SIG-M5 treated with dmso at 0.1 percent for 504 hours (cell line): ENCODE measurements at regions not wholly inside any gene's neighbourhood (a gene's known extent, or its start where the extent isn't known, plus 50 kb on each side); places are given as distances from the start of the nearest gene placed in this dataset.
A peak's percentile ranks its signal among the peaks of the same experiment; 100 is the strongest.

Experiments used
- DNase-seq: peaks from one replicate; lab custom pipeline; 2025; ENCODE audit not compliant: unreplicated experiment; lab: John Stamatoyannopoulos, UW

DNA sequence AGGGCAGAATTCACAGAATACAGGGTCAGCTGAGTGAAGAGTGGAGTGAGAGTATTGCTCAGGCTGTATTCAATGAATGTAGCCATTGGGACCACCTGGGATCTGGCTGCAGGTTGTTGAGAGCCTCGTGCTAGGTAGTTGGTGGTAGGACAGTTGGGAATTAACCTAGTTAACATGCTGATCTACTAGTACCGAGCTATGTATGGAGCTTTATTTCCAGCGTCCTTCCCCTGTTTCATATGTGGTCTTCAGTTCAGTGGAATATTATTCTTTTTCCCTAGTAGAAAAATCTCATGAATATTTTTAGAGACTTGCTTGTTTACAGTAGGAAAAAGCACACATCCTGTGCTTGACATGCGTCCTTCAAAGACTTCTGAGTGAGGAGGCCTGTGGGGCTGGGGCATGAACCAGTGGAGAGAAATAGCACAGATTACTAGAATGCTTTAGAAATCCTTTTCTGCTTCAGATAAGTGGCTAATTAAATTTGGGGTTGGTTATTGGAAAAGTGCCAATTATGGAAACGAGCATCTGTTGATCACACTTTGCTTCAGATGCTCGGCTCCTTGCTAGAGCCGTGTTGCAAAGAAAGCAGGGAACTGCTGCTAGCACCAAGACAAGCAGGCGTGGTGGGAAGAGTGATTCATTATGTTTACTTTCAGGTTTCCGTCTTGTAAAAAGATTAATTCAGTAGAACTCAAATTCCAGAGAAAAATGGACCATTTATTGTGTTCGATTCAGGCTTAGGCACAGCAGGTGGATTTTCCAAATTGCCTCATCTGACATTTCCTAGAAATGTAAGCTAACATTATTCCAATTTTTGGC is 53.6 kb downstream of the ARF6 start:
- no peak for DNase-seq

DNA sequence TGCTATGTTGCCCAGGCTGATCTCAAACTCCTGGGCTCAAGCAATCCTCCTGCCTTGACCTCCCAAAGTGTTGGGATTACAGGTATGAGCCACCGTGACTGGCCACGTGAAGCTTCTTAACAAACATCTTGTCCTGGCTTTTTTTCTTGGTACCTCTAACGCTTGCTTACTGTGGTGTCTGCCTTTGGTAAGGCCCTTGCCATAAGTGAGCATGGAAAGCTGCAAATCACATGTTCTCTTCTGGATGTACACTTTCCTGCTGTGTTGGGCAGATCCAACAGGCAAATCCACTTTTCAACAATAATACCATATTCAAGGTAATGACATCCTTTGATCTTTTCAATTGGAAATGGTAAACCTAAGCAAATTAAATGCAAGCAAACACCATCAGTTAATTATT is 54.6 kb downstream of the ARF6 start:
- DNase-seq = no peak

DNA sequence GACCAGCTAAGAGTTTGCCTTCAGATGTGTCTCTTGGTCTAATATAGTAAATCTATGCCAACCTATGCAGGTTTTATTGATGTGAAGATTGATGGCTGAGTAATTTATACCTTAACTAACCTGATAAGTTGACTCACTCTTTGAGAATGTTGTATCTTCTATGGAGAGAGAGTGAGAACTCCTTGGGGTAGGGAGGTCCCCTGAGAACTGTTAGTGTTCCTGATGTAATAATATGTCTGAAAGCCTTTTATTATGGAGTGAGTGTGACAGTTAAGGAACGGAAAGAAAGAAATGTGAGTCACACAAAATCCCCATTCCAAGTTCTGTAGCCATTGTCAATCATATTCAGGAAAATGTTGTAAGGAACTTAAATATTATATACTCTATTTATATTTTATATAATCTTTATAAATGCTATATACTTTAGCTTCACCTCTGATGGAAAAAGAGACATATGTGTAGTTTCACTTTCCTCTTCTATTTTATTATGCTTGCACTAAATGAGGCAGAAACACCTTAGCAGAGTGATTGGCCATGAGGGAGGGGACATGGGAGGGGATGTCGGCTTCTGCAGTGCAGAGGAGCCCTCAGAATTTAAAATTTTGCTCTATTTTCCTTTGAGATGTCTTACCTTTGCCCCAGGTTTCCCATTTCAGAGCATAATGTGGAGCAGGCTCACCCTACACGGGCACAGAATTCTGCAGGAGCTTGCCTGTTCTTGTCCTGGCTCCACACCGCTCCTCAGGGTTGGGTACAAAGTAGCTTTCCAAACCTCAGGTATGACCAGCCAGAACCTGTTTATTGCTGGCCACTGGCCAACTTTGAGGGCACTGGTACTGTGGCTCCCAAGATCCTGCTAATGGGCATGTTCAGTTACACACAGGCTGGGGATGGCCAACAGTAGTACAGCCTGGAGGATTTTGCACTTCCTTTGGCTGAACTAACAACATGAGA is 57.7 kb downstream of the ARF6 start:
- DNase-seq = peak; percentile 38

DNA sequence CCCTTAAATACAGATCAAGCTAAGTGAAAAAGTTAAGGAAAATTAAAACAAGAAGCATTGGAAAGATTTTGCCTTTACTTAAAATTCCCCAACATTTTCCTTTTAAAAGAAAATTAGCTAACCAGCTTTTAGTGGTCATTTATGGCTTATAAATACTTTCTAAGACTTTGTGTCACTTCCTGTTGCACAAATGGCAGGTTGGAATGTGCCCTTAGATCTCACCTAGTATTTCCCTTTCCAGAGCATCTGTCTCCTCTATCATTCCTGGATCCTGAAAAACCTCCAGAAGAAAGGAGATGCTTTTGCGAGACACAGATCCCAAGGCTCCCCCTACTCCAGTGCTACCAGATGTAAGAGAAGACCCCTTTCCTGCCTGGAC is 58.3 kb downstream of the ARF6 start:
- no peak for DNase-seq

DNA sequence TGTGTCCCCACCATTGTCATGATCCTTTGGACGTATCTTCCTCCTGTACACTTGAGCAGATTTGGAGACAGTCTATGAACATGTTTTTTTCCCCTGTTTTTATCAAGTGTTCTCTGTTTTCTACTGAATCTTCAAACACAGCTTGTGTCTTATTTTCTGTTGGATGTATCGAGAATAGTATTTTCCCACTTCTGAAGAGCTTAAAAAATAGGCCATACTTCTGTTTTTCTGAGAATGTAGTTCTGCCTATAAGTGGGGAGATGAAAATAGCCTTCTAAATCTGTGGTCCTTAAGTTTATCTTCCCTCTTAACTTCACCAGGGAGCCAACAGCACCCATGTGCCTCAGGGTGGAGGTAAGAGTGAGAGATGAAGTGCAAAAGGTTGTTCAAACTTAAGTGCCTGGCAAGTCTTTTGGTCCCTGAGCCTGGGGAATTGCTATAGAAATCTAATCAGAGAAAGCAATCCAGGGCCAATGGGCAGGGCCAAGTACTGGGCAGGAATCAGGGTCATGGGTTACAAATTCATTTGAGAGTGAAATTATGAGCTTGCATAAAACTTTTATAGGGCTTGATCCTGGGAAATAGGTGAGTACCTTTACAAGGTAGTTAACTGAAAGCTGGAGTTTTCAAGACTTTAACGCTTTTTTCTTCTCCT is 58.9 kb downstream of the ARF6 start:
- no peak for DNase-seq

DNA sequence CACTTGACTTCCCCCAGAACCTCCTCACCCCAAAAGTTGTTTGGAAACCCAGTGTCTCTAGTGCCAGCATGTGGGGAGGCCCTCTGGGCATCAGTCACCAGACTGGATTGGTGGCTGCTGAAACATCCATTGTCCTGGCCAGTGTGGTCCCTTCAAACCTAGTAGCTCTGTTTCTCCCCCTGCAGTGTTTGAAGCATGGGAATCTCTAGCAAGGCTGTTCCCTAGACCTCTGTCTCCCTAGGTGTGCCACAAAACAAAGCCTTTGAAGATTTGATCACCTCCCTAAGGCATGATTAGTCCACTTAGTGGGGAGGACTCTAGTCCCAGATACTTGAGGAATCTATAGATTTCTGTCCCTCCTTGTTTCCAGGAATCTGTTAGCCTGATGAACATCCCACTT is 60.3 kb downstream of the ARF6 start:
- DNase-seq = no peak

DNA sequence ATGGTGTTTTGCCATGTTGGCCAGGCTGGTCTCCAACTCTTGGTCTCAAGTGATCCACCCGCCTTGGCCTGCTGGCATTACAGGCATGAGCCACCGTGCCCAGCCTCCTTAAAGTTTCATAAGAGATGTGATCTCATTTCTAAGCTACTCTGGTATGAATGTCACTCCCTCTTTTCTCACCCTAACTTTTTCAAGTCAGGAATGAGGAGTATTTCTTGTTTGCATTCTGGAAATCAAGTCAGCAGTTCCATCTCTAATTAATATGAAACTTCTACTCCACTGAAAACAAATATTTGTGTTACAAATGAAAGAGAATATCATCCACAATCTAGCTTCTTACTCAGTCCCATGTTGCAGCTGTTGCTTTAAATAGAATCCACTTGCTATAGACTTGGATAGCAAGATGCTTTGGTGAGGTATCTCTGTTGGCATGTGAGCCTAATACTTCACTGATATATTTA is 61.3 kb downstream of the ARF6 start:
- peak; percentile 54 for DNase-seq

DNA sequence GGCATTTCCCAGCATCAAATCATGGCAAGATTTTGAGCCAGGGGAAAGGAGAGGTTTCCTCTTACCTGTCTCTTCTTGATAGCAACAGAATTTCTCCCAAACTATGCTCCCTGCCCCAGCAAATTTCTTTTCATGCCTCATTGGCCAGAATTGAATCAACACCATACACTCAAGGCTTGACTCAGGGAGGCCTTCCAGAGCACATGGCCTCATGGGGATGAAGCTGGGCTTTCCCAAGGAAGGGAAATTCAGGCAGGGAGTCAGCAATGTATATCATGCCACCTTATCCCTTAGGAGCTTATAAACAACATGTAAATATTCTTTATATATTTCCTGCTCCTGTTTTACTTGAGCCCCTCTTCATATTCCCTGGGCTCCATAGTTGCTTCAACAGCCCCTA is 62.1 kb downstream of the ARF6 start:
- DNase-seq = no peak

DNA sequence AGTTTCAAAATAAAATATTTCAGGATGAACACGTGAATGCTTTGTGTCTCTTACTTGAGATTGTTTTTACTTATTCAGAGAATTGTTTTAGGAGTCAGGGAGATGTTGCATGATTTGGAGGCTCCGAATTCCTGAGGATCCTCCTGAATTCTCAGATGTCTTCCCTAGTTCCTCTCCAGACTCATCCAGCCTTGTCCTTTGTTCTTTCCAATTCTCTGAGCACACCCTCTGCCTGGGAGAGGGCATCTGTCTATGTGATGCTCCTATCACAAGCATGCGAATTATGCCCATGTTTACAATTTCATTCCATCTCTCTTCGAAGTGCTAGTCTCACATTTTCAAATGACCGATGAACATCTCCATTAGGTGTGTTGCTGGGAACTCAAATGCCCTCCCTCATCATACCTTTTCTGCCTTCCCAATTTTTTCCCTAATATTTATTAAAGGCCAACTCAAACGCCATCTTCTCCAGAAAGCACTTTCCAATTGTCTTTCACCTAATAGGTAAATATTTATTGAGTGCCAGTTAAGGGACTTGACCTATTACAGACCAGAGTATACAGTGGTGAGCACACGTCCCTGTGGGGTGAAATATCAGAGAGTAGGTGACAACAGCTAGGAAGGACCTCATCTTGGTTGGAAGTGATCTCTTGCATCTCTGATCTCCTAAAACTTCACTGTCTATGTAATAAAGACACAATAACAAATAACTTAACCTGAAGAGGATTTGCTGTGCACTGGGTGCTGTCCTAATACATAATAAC is 64.4 kb downstream of the ARF6 start:
- DNase-seq = no peak

DNA sequence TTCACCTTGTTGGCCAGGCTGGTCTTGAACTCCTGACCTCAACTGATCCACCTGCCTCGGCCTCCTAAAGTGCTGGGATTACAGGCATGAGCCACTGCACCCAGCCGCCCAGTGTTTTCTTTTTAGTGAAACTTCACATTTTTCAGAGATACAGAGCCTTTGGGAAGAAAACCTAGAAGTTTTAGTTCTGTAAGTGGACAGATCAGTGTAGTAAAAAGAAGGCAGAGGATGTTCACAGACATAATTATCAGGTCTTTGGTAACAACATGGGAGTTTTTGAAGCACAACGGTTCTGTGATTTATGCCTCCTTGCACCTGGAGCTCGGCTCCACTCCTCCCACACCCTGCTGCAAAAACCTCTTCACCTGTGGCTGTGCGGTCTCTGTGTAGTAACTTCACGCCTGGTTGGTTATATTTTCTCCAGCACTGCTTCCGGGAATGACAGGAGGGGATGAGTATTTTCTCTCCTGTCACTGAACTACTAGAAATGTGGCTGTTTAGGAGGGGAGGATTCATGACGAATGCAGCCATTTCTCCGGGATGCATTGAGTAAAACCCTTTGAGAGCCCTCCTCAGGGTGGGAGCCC is 67.0 kb downstream of the ARF6 start:
- DNase-seq = no peak

DNA sequence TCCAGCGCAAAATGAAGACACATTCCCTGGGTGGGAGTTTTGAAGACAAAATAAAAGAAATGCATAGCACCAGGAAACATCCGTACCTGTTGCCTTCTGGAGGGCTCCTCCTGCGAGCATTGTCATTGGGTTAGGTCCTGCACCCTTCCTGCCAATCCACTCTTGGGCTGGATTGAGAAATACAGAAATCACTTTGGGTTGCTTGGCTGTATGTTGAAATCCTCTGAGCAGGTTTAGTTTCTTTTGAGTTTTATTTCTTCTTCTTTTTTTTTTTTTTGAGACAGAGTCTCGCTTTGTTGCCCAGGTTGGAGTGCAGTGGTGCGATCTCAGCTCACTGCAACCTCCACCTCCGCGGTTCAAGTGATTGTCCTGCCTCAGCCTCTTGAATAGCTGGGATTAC is 67.6 kb downstream of the ARF6 start:
- DNase-seq = peak; percentile 12

DNA sequence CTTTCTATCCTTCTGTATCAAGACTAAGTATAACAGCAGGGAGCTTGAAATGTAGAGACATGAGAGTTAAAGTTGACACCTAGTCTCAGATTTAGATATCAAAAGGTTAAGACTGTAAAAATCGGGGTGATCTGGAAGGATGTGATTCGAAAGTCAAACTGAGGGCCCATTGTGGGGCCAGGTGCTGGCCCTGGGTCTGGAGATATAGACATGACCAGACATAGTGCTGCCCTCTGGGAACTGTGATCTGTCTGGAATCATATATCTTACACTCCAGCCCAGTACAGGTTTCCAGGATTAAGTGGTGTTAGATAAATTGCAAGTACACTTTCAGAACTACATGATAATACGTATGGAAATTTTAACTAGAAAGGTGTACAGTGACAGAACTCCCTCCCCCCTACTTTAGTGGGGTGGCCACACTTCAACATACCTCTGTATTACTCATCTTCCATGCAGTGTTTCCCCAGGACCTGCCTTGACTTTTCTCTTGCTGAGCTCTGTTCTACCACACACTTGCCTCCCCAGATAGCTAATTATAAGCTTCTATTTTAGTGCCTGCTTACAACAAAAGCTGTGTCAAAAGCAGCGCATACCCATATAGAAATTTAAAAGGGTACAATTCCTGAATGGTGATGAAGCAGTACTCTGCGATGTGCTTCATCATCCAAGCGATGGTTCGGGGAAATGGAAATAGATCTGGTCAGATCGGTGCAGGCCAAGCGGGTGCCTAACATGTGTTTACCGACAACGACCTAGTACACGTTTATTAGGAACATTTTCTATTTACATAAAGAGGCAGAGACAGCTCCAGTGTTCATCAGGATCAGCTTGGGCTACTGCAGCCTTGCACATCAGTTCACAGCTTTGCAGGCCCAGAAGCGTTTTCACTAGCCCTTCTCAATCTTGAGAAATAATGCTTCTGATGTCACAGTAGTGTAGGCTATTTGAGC is 68.7 kb downstream of the ARF6 start:
- no peak for DNase-seq

DNA sequence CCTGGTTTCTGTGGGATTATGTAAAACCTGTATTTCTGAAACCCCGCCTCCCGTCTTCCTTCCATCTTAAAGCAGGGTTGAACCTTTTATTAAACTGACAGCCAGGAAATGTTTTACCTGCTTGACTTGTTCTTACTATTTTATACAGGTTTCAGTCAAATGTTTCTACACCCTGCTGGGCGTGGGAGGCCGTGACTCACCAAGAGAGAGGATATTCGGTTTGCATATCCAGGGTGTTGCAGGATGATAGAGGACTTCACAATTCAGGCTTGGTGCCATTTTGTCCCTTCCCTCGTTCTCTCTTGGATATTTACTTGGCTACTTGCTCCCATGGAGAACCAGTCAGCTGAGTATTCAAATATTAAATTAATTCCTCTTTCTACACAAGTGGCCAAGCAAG is 69.7 kb downstream of the ARF6 start:
- peak; percentile 65 for DNase-seq

DNA sequence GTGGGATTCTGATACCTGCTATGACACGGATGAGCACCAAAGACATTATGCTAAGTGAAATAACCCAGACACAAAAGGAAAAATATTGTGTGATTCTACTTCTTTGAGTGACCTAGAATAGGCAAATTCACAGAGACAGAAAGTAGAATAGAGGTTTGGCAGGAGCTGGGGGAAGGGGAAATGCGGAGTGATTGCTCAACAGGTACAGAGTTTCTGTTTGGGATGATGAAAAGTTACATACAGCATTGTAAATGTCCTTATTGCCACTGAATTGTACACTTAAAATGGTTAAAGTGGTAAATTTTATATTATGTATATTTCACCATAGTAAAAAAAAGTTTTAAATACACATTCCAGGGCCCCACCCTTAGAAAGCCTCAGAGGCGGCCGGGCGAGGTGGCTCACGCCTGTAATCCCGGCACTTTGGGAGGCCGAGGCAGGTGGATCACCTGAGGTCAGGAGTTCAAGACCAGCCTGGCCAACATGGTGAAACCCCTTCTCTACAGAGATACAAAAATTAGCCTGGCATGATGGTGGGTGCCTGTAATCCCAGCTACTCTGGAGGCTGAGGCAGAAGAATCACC is 72.3 kb downstream of the ARF6 start:
- peak; percentile 59 for DNase-seq

DNA sequence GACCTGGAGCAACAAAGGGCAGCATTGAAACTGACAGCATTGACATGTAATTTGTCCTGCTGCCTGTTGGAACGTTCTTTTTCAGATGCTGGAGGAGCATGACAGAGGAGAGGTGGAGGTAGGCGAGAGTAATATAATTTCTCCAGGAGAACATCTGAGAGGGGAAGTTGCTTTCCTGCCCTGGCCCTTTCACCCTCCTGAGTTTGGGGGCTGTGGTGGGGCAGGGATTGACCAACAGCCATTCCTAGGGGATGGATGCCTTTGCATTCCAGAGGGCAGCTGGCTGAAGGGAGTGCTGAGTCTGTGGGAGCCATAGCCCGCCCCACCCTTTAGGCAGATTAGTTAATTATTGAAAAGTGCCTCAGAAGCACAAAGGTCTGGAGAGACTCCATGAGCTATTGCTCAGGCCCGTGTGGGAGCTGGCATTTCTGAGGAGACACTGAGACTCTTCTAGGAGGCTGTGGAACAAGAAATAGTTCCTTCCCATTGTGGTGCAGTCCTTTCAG is 73.5 kb downstream of the ARF6 start:
- DNase-seq = no peak

DNA sequence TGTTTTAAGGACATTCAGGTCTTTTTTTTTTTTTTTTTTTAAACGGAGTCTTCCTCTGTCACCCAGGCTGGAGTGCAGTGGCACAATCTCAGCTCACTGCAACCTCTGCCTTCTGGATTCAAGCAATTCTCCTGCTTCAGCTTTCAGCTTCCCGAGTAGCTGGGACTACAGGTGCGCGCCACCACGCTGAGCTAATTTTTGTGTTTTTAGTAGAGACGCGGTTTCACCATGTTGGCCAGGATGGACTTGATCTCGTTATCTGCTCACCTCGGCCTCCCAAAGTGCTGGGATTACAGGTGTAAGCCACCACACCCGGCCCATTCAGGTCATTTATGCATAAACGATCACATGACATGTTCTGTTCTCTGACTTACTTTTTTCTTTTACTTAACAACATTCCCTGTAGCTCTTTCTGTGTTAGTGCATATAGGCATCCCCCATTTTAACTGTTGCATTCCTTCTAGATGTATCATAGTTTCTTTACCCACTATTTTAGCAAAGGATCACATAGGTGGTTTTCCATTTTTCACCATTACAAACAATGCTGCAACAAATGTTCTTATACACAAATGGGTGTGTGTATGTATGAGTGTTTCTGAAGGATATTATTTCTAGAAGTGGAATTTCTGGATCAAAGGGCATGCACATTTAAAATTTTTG is 74.2 kb downstream of the ARF6 start:
- DNase-seq = no peak

DNA sequence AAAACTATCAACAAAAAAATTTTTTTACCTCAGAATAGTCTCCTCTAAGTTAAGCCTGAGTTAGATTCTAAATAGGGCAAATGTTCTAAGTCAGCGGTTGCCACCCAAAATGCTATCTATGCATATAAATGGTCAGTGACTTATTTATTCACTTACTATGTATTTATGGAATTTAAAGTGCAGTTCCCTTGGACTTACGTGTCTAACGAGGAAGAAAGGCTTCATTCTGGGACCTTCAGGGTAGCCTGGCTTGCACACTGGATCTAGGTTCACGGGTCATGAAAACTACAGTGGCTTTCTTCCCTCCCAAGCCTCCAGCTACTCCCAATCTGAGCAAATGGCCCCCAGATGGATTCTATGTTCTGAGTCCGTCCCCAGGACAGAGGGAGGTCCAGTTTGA is 77.1 kb downstream of the ARF6 start:
- no peak for DNase-seq

DNA sequence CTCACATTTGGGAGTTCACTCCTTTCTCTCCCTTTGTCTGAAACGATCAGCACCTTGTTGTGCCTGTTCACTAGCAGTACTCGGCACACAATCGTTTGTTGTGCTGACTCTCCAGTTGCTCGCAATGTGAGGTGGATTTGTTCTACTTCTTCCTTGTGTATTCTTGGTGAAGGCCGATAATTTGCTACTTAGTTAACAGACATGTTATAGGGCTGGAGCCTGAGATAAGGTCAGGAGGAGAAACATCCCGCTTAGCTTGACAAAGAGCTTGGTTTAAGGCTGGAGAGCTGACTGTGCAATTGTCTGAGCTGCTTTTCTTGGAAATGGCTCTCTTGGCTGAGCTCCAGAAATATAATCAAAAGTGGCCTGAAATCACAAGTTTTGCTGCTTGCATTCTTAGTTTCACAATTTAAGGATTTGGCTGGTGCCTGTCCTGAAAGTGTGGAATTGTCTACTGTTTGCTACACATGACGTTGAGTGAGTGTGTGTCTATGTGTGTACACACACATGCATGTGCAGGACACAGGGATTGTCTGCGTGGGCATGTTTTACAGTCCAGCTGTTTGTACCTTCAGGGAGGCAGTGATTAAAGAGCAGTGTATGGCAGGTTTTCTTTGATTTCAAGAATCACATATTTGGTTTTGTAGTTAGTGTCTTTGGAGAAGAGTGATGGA is 77.7 kb downstream of the ARF6 start:
- no peak for DNase-seq
